Fibroblast of skin of right quadriceps (primary cell): ENCODE measurements at regions not wholly inside any gene's neighbourhood (a gene's known extent, or its start where the extent isn't known, plus 50 kb on each side); places are given as distances from the start of the nearest gene placed in this dataset.
"Not testable (repeated sequence)": the region's sequence is repeated elsewhere in the genome, so short reads cannot be mapped to it uniquely, and the experiment has no call there.

Experiments
- DNase-seq: peaks from one replicate; pipeline ENCODE4 v3.0.0-alpha.2; 2013

GRCh38 chr11:121936781-121937447 is 179.1 kb downstream of the BLID start:
- peak; percentile 85 for DNase-seq

DNA sequence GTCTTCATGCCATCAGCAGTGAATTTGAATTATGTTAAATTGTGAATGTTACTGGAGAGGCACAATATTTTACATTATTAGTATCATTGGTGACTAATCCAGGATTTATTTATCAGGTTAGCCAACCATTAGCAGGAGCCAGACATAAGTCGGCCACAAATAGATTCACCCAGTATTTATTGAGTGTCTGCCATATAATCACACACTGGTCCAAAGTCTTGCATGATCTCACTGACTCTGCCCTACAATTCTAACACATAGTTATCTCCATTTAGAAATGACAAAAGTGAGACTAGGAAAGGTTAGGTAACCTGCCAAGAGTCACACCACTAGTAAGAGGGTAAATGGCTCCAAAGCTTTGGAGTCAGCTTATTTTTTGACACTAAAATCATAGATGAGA is 179.6 kb downstream of the BLID start:
- peak; percentile 47 for DNase-seq

- DNase-seq, result peak; percentile 57
These were observed 182.3 kb downstream of the BLID start for GRCh38 chr11:121933694-121934093.

DNA sequence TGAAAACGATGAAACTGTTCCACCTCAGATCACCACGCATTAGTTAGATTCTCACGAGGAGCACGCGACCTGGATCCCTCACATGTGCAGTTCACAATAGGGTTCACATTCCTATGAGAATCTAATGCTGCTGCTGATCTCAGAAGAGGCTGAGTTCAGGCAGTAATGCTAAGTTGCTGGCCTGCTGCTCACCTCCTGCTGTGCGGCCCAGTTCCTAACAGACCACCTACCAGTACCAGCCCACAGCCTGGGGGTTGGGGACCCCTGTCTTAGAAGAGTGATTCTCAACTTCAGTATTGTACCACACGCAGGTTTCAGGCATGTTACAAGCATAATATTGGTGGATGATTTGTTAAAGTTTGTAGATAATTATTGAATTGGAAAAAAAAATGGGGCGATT is 182.7 kb downstream of the BLID start:
- no peak for DNase-seq

GRCh38 chr11:121932646-121933185 is 183.3 kb downstream of the BLID start:
- peak; percentile 44 for DNase-seq

GRCh38 chr11:121931748-121932352 is 184.2 kb downstream of the BLID start:
- DNase-seq, result no peak

- DNase-seq, result no peak
These were observed 184.9 kb downstream of the BLID start for GRCh38 chr11:121931121-121931520.

- DNase-seq, result peak; percentile 41
These were observed 185.7 kb downstream of the BLID start for GRCh38 chr11:121930004-121930965.

DNA sequence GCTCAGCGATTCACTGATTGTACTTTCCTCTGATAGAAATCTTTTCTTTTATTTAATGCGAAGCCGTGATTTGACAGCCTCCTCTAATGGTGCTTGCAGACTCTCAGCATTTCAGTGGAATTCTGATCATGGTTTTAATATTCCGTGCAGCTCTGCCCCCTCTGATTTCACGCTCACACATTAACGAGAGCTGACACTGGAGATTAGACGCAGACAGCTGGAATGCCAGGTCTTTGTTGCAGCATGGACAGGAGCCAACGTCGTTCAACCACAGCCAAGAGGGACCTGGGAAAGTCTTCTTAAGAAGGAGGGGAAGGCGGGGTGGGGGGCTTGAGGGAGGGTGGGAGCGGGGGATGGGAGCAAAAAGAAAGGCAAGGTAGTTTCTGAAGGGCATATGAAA is 186.4 kb downstream of the BLID start:
- DNase-seq, result peak; percentile 78

- peak; percentile 11 for DNase-seq
These were observed 187.1 kb downstream of the BLID start for GRCh38 chr11:121928597-121929580.

GRCh38 chr11:121927789-121928188 is 188.2 kb downstream of the BLID start:
- DNase-seq, result no peak

- no peak for DNase-seq
These were observed 188.8 kb downstream of the BLID start for GRCh38 chr11:121927097-121927785.

DNA sequence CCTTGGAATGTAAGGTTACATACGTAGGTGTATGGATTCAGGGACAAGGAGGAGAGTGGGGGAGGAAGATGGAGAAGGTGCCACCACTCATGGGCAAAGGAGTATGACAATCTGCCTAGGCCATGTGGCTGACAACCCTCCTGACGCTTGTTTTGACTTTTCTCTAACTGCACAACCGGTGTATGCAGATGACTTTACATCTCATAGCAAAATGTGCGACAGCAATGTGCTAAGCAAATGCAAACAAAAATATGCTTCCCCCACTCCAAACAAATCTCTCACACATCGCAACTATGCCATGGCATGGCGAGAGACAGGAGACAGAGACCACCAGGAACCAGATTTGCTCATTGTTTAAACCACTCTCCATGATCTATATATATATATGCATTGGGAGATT is 191.8 kb downstream of the BLID start:
- no peak for DNase-seq

GRCh38 chr11:121917482-121917881 is 198.5 kb downstream of the BLID start:
- DNase-seq, result no peak

- no peak for DNase-seq
These were observed 201.4 kb downstream of the BLID start for GRCh38 chr11:121914508-121915059.

DNA sequence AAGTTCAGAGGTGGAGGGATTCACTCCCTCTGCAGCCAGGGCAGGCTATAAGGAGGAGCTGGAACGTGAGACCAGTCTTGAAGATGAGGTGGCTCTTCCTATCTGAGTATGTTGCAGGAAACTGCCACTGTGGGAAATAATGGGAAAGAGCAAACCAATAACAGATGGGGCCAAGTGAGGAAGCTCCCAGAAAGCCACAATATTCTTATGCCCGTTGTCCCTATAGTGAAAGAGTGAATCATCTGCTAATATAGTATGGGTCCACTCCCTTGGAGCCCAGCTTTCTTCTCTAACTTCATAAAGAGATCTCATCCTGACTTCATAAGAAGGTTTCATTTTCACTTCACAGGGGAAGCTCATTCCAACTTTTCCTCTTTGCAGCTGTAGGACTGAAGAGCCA is 206.4 kb downstream of the BLID start:
- peak; percentile 85 for DNase-seq

- no peak for DNase-seq
These were observed 208.6 kb downstream of the BLID start for GRCh38 chr11:121907379-121907778.

- DNase-seq, result no peak
These were observed 211.9 kb downstream of the BLID start for GRCh38 chr11:121904148-121904547.

DNA sequence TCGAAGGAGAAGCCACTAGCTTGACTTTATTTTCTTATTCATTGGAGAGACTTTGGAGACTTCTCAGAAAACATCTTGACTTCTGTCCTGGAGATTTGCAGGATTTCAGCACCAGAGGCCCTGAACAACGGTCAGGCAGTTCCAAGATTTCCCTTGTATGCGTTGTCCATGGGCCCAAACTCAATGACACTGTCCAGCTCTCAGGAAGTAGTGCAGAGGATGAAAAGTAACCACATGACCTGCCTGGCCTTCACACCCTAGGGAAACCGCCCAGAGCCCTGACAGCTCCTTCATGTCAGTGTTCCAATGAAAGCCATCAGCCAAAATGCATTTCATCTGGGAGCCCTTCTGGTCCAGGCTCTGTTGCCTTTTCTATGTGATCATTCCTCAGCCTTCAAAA is 214.1 kb downstream of the BLID start:
- no peak for DNase-seq

DNA sequence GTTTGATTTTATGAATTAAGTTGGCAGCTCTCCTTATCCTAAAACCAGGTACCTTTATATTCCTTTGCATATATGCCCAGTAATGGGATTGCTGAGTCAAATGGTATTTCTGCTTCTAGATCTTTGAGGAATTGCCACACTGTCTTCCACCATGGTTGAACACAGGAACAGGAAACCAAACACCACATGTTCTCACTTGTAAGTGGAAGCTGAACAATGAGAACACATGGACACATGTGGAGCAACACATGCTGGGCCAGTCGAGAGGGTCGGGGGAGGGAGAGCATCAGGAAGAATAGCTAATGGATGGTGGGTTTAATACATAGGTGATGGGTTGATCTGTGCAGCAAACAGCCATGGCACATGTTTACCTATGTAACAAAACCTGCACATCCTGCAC is 214.6 kb downstream of the BLID start:
- DNase-seq, result not testable (repeated sequence)

GRCh38 chr11:121899520-121899919 is 216.5 kb downstream of the BLID start:
- DNase-seq, result no peak
